Muscle layer of colon (tissue), 2 donors: ENCODE measurements at regions not wholly inside any gene's neighbourhood (a gene's known extent, or its start where the extent isn't known, plus 50 kb on each side); places are given as distances from the start of the nearest gene placed in this dataset.
"Not testable (repeated sequence)": the region's sequence is repeated elsewhere in the genome, so short reads cannot be mapped to it uniquely, and the experiment has no call there.

ENCODE experiments used
- H3K27ac ChIP-seq: one replicate; pipeline ENCODE4 v1.7.0; 2013; ENCODE audit warnings: low read depth, mild to moderate bottlenecking, low read length, moderate library complexity
- H3K27me3 ChIP-seq, 2 donors: one replicate each; pipeline ENCODE4 v1.7.0; 2013; ENCODE audit warnings: low read length in 2 of 2, mild to moderate bottlenecking in 2 of 2; ENCODE audit not compliant: insufficient read depth in 2 of 2, control insufficient read depth in 1 of 2
- H3K36me3 ChIP-seq: one replicate; pipeline ENCODE4 v1.7.0; 2013; ENCODE audit warnings: mild to moderate bottlenecking, low read length; ENCODE audit not compliant: insufficient read depth
- H3K4me1 ChIP-seq: one replicate; pipeline ENCODE4 v1.7.0; 2013; ENCODE audit warnings: mild to moderate bottlenecking, low read length; ENCODE audit not compliant: insufficient read depth
- H3K4me3 ChIP-seq, 2 donors: one replicate each; pipeline ENCODE4 v1.7.0; 2013; ENCODE audit warnings: low read length in 2 of 2, low read depth in 1 of 2, mild to moderate bottlenecking in 1 of 2, moderate library complexity in 1 of 2
- H3K9ac ChIP-seq: one replicate; pipeline ENCODE4 v1.7.0; 2013; ENCODE audit warnings: low read length
- H3K9me3 ChIP-seq: one replicate; pipeline ENCODE4 v1.7.0; 2013; ENCODE audit warnings: mild to moderate bottlenecking, low read length
- donor health status: abdominal sarcoma.
- donor health status: Adenocarcinoma of cecum.

DNA sequence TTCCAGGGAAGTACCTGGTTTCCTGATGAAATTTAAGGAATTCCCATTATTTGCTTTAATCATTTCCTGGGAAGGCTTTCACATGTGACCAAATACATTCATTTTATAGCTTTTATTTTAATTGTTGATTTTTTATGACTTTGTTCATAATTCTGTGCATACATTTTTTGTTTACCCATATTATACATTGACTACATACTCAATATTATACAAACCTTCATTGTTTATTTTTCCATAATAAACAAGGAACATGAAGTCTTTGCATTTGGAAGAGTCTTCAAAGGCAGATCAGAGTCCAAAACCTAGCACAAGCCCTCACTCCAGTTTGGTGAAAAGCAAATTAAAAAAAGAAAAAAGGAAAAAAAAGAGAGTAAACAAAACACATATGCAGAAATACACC, 218.3 kb upstream of the NRIP1 start:
- no peak overlapping the region for H3K27ac ChIP-seq
- no peak overlapping the region for H3K9ac ChIP-seq
- no peaks in the 10 kb centered on the region for H3K4me1 ChIP-seq
- no peaks in the 10 kb centered on the region for H3K36me3 ChIP-seq
- no peaks in the 10 kb centered on the region for H3K9me3 ChIP-seq
- H3K27me3 ChIP-seq: no peaks in the 10 kb centered on the region
- H3K4me3 ChIP-seq: no peak overlapping the region

DNA sequence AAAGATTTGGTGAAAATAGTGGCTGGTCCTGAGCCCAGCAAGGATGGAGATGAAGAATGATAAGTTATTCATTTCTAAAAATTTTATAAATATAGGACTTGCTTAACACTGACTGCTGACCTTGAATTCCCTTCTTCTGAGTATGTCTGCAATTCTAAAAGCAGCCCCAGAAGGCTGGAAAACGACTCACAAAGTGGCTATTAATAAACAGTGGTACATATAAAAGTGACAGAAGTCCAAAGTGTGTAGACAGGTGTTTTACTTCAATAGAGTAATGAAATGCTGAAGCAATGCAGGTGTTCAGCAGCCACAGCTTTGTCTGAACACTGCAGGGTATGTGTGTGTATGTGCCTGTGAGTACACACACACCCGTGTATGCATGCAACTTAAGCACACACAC, 219.0 kb upstream of the NRIP1 start:
- Histone ChIP-seq H3K27ac (no peak overlapping the region), H3K36me3 (no peaks in the 10 kb centered on the region), H3K4me1 (no peaks in the 10 kb centered on the region), H3K9ac (no peak overlapping the region), H3K9me3 (no peaks in the 10 kb centered on the region), H3K4me3 (no peak overlapping the region), H3K27me3 (no peaks in the 10 kb centered on the region)

DNA sequence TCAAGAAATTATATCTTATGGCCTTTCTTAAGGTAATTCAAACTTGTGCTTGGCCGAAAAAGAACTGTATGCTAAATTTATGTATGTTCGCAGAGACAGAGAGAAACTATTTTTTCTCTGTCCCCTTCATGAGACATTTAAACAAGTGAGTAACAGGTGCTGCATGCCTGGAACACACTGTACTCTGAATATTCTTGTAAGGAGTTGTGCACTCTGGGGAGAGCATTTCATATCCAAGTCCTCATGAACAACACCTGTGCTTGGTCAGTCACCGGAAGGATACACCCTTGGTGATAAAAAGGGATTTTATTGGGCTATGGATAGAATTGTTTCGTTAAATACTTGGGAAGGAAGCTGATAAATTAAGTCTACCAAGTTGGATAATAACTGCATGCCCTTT, 220.8 kb upstream of the NRIP1 start:
- Histone ChIP-seq H3K27ac (no peak overlapping the region), H3K36me3 (no peaks in the 10 kb centered on the region), H3K27me3 (no peaks in the 10 kb centered on the region), H3K4me1 (no peaks in the 10 kb centered on the region), H3K4me3 (no peak overlapping the region), H3K9ac (no peak overlapping the region), H3K9me3 (no peaks in the 10 kb centered on the region)

DNA sequence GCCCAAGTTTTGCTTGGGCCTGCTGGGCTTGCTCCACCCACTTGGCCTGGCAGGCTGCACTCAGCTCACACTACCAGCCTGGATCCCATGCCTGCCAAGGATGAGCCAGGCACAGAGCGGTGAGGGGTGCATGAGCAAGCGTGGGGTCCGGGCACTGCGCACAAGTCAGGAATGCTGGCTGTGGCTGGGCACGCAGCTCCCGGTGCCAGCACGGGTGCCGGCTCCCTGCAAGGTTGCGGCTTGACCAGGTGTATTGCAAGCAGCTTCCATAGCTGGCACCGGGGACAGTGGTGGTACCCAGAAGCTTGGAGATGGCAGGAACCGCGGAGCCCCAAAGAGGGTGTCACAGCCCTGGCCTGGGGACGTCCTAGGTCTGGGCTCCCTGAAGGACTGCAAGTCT, 224.4 kb upstream of the NRIP1 start:
- H3K9me3 ChIP-seq: no peaks in the 10 kb centered on the region
- no peak overlapping the region for H3K9ac ChIP-seq
- no peak overlapping the region for H3K27ac ChIP-seq
- no peaks in the 10 kb centered on the region for H3K27me3 ChIP-seq
- H3K4me3 ChIP-seq: no peak overlapping the region
- H3K36me3 ChIP-seq: no peaks in the 10 kb centered on the region
- no peaks in the 10 kb centered on the region for H3K4me1 ChIP-seq

DNA sequence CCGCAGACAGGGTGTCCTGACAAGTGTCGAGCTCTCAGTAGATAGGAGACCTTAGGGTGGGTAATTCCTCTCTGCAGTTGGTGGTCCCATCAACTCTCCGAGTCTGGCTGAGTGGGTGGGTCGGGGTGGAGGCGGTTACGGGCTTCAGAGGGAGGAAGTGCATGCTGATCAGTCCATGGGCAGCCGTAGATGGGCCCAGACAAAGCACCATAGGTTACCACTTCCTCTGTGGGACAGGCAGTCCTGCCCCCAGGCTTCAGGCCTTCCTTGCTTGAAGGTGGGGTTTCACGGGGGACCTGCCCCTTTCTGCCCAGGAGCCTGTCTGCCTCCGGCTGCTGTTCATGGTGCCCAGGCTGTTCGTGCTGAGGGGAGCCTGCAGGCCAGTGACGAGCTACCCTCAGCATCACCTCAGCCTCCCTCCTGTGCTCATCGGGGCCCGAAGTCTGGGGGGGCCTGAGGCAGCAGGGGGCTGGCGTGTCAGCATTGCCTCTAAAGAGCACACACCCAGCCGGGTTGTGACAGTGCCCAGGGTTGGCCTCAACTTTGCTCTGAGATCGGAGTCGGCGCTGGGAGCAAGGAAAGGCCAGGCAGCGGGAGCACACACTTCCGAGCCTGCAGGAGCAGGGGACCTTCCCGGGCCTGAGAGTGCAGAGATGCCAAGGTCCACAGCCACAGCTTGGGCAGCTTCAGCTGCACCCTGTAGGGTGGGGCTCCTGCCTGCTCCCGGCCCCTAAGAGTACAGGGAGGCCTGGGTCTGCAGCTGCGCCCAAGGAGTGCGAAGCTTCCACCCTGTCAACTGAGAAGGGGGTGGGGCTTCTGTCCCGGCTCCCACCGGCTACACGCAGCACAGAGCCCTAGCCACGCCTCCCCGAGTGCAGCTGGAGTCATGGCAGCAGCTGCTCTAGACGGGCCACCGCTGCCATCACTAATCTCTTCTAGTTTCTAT, 225.4 kb upstream of the NRIP1 start:
- Histone ChIP-seq H3K9me3 (no peaks in the 10 kb centered on the region), H3K36me3 (no peaks in the 10 kb centered on the region), H3K9ac (no peak overlapping the region), H3K27me3 (no peaks in the 10 kb centered on the region), H3K27ac (no peak overlapping the region), H3K4me1 (no peaks in the 10 kb centered on the region), H3K4me3 (no peak overlapping the region)

DNA sequence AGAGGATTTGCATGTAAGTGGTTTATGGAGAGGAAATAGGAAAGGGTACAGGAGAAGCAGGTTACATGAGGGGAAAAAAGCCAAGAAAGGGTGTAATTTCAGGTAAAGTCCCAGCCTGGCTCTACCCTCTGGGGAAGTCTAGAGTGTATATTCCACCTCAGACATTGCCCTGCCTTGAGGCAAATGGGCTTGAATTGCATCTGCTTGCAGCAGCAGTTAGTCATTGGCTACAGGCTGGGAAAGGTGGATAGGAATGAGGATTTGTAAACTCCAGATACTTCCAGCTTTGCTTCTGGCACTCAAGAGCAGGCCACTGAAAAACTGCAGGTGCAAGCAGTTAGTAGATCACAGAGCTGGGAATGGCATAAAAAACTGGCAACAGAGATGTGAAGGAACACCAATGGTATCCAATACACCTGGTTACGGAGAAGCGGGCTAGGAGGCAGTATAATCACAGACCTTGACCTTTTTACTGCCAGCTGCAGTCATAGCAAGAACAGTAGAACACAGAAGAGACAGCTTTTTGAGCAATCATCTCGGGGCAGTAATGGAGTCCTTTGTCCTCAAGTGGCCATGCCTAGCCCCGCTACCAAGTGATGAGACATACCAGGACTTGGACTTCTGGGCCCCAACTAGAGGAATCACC, 226.9 kb upstream of the NRIP1 start:
- no peak overlapping the region for H3K27ac ChIP-seq
- H3K36me3 ChIP-seq: no peaks in the 10 kb centered on the region
- H3K9ac ChIP-seq: no peak overlapping the region
- no peaks in the 10 kb centered on the region for H3K27me3 ChIP-seq
- no peaks in the 10 kb centered on the region for H3K9me3 ChIP-seq
- H3K4me1 ChIP-seq: no peaks in the 10 kb centered on the region
- H3K4me3 ChIP-seq: no peak overlapping the region

DNA sequence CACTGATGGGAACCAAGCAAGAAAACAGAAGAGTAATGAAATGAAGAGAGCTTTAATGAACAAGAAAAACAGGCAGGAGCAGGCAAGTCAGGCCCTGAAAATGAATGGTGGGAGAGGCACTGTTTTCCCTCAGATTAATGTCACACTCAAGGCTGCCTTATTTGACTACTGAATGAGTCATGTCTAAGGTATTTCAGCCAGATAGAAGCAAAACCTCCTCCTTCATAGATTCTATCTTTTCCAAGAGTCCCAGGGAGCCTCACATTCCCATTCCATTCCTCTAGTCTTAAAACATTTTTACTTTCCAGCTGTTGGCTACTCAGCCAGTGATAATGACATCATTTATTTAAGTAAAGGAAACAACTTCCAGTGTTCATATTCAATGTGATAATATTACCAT, 228.4 kb upstream of the NRIP1 start:
- Histone ChIP-seq H3K36me3 (no peaks in the 10 kb centered on the region), H3K9ac (no peak overlapping the region), H3K4me3 (no peak overlapping the region), H3K27me3 (no peaks in the 10 kb centered on the region), H3K27ac (no peak overlapping the region), H3K9me3 (no peaks in the 10 kb centered on the region), H3K4me1 (no peaks in the 10 kb centered on the region)

DNA sequence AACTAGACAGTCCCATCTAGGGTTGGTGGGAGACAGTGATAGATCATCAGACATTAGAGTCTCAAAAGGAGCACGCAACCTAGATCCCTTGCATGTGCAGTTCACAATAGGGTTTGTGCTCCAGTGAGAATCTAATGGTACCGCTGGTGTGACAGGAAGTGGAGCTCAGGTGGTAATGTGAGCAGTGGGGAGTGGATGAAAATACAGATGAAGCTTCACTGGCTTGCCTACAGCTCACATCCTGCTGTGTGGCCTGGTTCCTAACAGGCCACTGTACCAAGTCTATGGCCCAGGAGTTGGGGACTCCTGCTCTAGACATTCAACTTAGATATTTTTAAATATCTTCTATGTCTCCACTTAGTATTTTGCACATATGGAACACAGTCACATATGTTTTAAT, 231.1 kb upstream of the NRIP1 start:
- Histone ChIP-seq H3K27ac (no peak overlapping the region), H3K36me3 (no peaks in the 10 kb centered on the region)

DNA sequence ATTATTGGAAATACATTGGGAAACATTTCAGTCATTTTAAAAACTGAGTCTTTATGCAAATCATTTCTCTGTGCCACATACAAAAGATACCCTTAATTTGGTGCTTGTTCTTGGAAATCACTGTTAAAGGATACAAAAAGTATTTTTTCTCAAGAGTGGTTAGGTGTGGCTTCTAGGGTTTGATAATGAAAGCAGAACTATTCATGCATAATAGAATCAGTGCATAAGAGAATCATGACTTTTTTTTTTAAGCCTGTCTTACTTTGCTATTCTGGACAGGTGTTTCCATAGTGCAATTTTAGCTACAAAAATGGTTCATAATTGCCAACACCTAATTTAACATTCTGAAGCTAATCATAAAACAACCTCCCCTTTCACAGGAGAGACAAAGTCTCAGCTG, 233.0 kb upstream of the NRIP1 start:
- no peaks in the 10 kb centered on the region for H3K36me3 ChIP-seq
- H3K9ac ChIP-seq: no peak overlapping the region
- no peak overlapping the region for H3K27ac ChIP-seq
- no peak overlapping the region for H3K4me3 ChIP-seq
- H3K9me3 ChIP-seq: no peaks in the 10 kb centered on the region
- no peaks in the 10 kb centered on the region for H3K27me3 ChIP-seq
- H3K4me1 ChIP-seq: no peaks in the 10 kb centered on the region

More for the DNA sequence above, 231.1 kb upstream of the NRIP1 start:
- Histone ChIP-seq H3K9me3 (no peaks in the 10 kb centered on the region), H3K27me3 (no peaks in the 10 kb centered on the region), H3K4me1 (no peaks in the 10 kb centered on the region), H3K9ac (no peak overlapping the region), H3K4me3 (no peak overlapping the region)

DNA sequence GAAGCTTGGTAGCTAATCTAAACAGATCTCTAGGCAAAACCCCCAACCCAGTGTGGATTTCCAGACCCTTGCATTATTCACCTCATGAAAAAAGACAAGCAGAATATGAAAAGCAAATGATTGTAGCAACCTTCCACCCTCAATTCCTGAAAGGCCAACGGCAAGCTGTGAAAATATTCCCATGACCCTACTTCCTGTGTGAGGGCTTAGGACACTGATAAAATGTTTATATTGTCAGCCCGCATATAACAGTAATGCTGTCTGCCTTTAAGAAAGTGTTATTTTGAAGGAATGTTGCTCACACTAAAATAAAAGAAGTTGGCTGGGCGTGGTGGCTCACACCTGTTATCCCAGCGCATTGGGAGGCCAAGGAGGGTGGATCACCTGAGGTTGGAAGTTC, 233.5 kb upstream of the NRIP1 start:
- Histone ChIP-seq H3K4me1 (no peaks in the 10 kb centered on the region), H3K36me3 (no peaks in the 10 kb centered on the region), H3K9ac (no peak overlapping the region), H3K4me3 (no peak overlapping the region), H3K27ac (no peak overlapping the region), H3K27me3 (no peaks in the 10 kb centered on the region), H3K9me3 (no peaks in the 10 kb centered on the region)

DNA sequence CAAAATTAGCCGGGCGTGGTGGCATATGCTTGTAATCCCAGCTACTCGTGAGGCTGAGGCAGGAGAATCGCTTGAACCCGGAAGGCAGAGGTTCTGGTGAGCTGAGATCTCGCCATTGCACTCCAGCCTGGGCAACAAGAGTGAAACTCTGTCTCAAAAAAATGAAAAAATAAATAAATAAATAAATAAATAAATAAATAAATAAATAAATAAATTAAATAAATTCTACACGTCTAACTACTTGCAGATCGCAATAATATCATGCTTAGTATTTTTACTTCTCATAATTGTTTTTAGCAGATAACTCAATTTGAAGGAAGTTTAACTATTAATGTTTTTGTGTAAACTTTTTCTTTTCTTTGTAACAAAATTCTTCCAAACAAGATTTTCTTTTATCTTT, 234.0 kb upstream of the NRIP1 start:
- not testable (repeated sequence) for H3K36me3 ChIP-seq, H3K4me1 ChIP-seq, H3K9ac ChIP-seq, H3K27me3 ChIP-seq, H3K27ac ChIP-seq, H3K4me3 ChIP-seq, H3K9me3 ChIP-seq

DNA sequence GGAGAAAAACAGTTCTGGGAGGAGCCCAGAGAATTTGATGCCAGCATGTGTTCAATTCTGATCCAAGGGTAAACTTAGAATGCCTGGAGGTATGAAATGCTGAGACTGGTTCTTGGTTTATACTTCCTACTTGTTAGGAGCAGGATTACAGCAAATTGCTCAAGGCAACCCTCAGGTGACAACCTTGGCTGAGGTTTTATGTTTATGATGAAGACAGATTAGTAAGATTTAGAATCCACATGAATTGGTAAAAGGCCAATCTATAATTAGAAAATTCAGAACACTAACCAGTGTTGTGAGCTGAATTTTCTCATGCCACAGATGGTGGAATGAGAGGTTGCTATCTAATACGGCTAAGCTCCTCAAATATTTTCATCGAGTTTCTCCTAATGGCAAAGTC, 235.3 kb upstream of the NRIP1 start:
- H3K9ac ChIP-seq: no peak overlapping the region
- no peak overlapping the region for H3K4me3 ChIP-seq
- H3K27ac ChIP-seq: no peak overlapping the region
- no peaks in the 10 kb centered on the region for H3K4me1 ChIP-seq
- no peaks in the 10 kb centered on the region for H3K36me3 ChIP-seq
- no peaks in the 10 kb centered on the region for H3K9me3 ChIP-seq
- H3K27me3 ChIP-seq: no peaks in the 10 kb centered on the region
